M059J (cell line): ENCODE measurements at regions not wholly inside any gene's neighbourhood (a gene's known extent, or its start where the extent isn't known, plus 50 kb on each side); places are given as distances from the start of the nearest gene placed in this dataset.
"Not testable (repeated sequence)": the region's sequence is repeated elsewhere in the genome, so short reads cannot be mapped to it uniquely, and the experiment has no call there.

Experiments used
- DNase-seq: peaks from one replicate; pipeline ENCODE4 v3.0.0-alpha.2; 2012; ENCODE audit warnings: low read depth

- no peak for DNase-seq
Measured at GRCh38 chr5:173496129-173496882, 120.1 kb downstream of the BOD1 start.

GRCh38 chr5:173495225-173495904 is 121.1 kb downstream of the BOD1 start:
- no peak for DNase-seq

GRCh38 chr5:173494446-173494845 is 122.0 kb downstream of the BOD1 start:
- no peak for DNase-seq

GRCh38 chr5:173493846-173494245 is 122.6 kb downstream of the BOD1 start:
- DNase-seq, result no peak

GRCh38 chr5:173493040-173493439 is 123.4 kb downstream of the BOD1 start:
- DNase-seq, result no peak

- no peak for DNase-seq
Measured at GRCh38 chr5:173490681-173491080, 125.8 kb downstream of the BOD1 start.

GRCh38 chr5:173488144-173488543 is 128.3 kb downstream of the BOD1 start:
- no peak for DNase-seq

GRCh38 chr5:173487300-173487699 is 129.2 kb downstream of the BOD1 start:
- DNase-seq, result no peak

GRCh38 chr5:173486355-173487225 is 129.9 kb downstream of the BOD1 start:
- peak; percentile 64 for DNase-seq

GRCh38 chr5:173484569-173484968 is 131.9 kb downstream of the BOD1 start:
- no peak for DNase-seq

- DNase-seq, result not testable (repeated sequence)
Measured at GRCh38 chr5:173483599-173483998, 132.9 kb downstream of the BOD1 start.

- DNase-seq, result no peak
Measured at GRCh38 chr5:173483160-173483559, 133.3 kb downstream of the BOD1 start.

GRCh38 chr5:173481821-173482220 is 134.6 kb downstream of the BOD1 start:
- DNase-seq, result no peak

- peak; percentile 93 for DNase-seq
Measured at GRCh38 chr5:173480896-173481295, 135.6 kb downstream of the BOD1 start.

GRCh38 chr5:173479711-173480110 is 136.7 kb downstream of the BOD1 start:
- peak; percentile 38 for DNase-seq

GRCh38 chr5:173477345-173478040 is 139.0 kb downstream of the BOD1 start:
- peak; percentile 47 for DNase-seq

- DNase-seq, result no peak
Measured at GRCh38 chr5:173475780-173476179, 140.7 kb downstream of the BOD1 start.

GRCh38 chr5:173474881-173475287 is 141.6 kb downstream of the BOD1 start:
- peak; percentile 75 for DNase-seq

- DNase-seq, result no peak
Measured at GRCh38 chr5:173473288-173473687, 143.2 kb downstream of the BOD1 start.

- no peak for DNase-seq
Measured at GRCh38 chr5:173472784-173473278, 143.6 kb downstream of the BOD1 start.

- peak; percentile 98 for DNase-seq
Measured at GRCh38 chr5:173472164-173472563, 143.9 kb upstream of the STC2 start.
